ENCODE measurements at regions not wholly inside any gene's neighbourhood (a gene's known extent, or its start where the extent isn't known, plus 50 kb on each side); places are given as distances from the start of the nearest gene placed in this dataset.
A peak's percentile ranks its signal among the peaks of the same experiment; 100 is the strongest.

DNA sequence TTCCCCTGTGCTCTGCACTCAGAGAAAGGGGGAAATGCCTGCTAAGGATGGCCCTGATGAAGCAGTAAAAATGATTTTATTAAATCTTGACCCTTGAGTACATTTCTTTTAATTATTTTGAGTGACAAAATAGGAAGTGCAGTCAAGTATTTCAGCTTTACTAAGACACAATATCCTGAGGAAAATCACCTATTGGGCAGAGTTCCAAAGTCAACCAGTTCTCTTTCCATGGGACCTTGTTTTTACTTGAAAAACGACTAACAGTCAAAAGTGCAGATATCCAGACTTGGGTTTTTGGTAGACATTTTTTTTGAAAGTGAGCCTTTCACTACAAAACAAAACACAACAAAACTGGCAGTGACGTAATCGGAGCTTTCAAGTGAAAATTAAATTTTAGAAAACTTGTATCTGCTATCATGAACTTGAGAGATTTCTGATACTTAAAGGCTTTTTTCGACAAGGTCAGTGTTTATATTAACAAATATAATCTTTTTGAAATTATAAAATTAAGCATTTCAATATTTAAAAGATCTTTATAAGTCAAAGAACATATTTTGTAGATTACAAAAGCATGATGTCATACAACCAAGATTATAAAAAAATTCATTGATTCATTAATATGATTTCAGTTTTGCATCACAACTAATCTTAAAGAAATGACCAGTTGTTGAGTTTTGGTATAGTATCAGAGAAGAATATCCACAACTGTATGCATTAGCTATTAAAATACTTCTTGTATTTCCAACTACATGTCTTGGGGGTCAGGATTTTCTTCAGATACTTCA is 513.8 kb upstream of the AKR1E2 start:
- no peaks in the 10 kb centered on the region for H3K36me3 ChIP-seq (ENCODE audit: control insufficient read depth, insufficient read depth, low read length)
- no peaks in the 10 kb centered on the region for H3K9me3 ChIP-seq (ENCODE audit: control insufficient read depth, insufficient read depth, low read length)
- H3K4me3 ChIP-seq (ENCODE audit: low read depth, low read length) = no peak overlapping the region
- H3K27me3 ChIP-seq (ENCODE audit: control insufficient read depth, insufficient read depth, low read length) = no peaks in the 10 kb centered on the region
- no peak for DNase-seq (ENCODE audit: low read depth in 4 of 6, low spot score in 6 of 6)
- no CpG with 5 or more reads among the region's 4 CpGs for whole genome bisulfite sequencing (ENCODE audit: insufficient coverage)
- no peak overlapping the region for H3K27ac ChIP-seq (ENCODE audit: low read depth, low read length)
- H3K4me1 ChIP-seq (ENCODE audit: control insufficient read depth, insufficient read depth, low read length) = peaks cover 3% of the 10 kb centered on the region

DNA sequence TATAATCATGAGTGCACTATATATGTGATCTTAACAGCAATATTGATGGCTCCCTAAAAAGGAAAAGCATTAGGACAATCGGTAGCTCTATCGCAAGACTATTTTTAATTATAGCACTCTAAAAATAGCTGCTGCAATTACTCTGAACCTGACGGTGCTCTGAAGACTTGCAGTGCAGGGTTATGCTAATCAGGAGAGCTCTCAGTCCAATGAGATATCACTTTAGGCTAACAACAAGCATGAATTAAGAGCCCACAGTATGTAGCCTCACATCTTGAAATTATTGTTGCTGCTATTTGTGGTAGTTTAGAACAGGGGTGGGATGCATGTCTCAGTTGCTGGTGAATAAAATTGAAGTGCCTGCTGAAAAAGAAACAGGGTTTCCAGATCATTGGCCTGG is 515.8 kb upstream of the AKR1E2 start:
- peak in 2 of 6 donors; percentile 28 to 82 for DNase-seq (ENCODE audit: low read depth in 4 of 6, low spot score in 6 of 6)
- no peaks in the 10 kb centered on the region for H3K36me3 ChIP-seq (ENCODE audit: control insufficient read depth, insufficient read depth, low read length)
- no peak overlapping the region for H3K27ac ChIP-seq (ENCODE audit: low read depth, low read length)
- no peaks in the 10 kb centered on the region for H3K9me3 ChIP-seq (ENCODE audit: control insufficient read depth, insufficient read depth, low read length)
- H3K27me3 ChIP-seq (ENCODE audit: control insufficient read depth, insufficient read depth, low read length) = no peaks in the 10 kb centered on the region
- WGBS (ENCODE audit: insufficient coverage) = 40% methylated on average over 1 of the region's 3 CpGs
- no peak overlapping the region for H3K4me3 ChIP-seq (ENCODE audit: low read depth, low read length)
- H3K4me1 ChIP-seq (ENCODE audit: control insufficient read depth, insufficient read depth, low read length) = no peaks in the 10 kb centered on the region

GRCh38 chr10:4307910-4308309 is 518.1 kb upstream of the AKR1E2 start:
- Histone ChIP-seq H3K27me3 (ENCODE audit: control insufficient read depth, insufficient read depth, low read length) (no peaks in the 10 kb centered on the region), H3K27ac (ENCODE audit: low read depth, low read length) (no peak overlapping the region), H3K4me1 (ENCODE audit: control insufficient read depth, insufficient read depth, low read length) (no peaks in the 10 kb centered on the region), H3K36me3 (ENCODE audit: control insufficient read depth, insufficient read depth, low read length) (no peaks in the 10 kb centered on the region), H3K4me3 (ENCODE audit: low read depth, low read length) (no peak overlapping the region), H3K9me3 (ENCODE audit: control insufficient read depth, insufficient read depth, low read length) (no peaks in the 10 kb centered on the region)
- 0% methylated on average over 1 of the region's 1 CpG for WGBS (ENCODE audit: insufficient coverage)
- peak in 1 of 6 donors; percentile 77 for DNase-seq (ENCODE audit: low read depth in 4 of 6, low spot score in 6 of 6)

- no peaks in the 10 kb centered on the region for H3K36me3 ChIP-seq (ENCODE audit: control insufficient read depth, insufficient read depth, low read length)
- 100% methylated on average over 2 of the region's 3 CpGs for WGBS (ENCODE audit: insufficient coverage)
- no peaks in the 10 kb centered on the region for H3K4me1 ChIP-seq (ENCODE audit: control insufficient read depth, insufficient read depth, low read length)
- no peaks in the 10 kb centered on the region for H3K27me3 ChIP-seq (ENCODE audit: control insufficient read depth, insufficient read depth, low read length)
- H3K27ac ChIP-seq (ENCODE audit: low read depth, low read length) = no peak overlapping the region
- no peak overlapping the region for H3K4me3 ChIP-seq (ENCODE audit: low read depth, low read length)
- no peaks in the 10 kb centered on the region for H3K9me3 ChIP-seq (ENCODE audit: control insufficient read depth, insufficient read depth, low read length)
- no peak for DNase-seq (ENCODE audit: low read depth in 4 of 6, low spot score in 6 of 6)
Observed at GRCh38 chr10:4306871-4307270, 519.1 kb upstream of the AKR1E2 start.

DNA sequence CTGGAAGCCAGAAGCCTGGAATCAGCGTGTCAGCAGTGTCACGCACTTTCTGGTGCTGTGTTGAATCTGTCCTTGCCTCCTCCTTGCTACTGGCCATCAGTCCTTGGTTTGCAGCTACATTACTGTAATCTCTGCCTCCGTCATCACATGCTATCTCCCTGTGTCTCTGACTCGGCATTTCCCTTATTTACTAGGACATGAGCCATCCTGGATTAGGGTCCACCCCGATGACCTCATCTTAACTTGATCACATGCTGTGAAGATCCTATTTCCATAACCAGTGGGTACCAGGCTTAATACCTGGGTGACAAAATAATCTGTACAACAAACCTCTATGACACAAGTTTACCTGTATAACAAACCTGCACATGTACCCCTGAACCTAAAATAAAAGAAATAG is 518.0 kb upstream of the KLF6 start:
- no peak for DNase-seq (ENCODE audit: low read depth in 4 of 6, low spot score in 6 of 6)
- Histone ChIP-seq H3K9me3 (ENCODE audit: control insufficient read depth, insufficient read depth, low read length) (no peaks in the 10 kb centered on the region), H3K27ac (ENCODE audit: low read depth, low read length) (no peak overlapping the region), H3K4me1 (ENCODE audit: control insufficient read depth, insufficient read depth, low read length) (no peaks in the 10 kb centered on the region), H3K4me3 (ENCODE audit: low read depth, low read length) (no peak overlapping the region), H3K36me3 (ENCODE audit: control insufficient read depth, insufficient read depth, low read length) (no peaks in the 10 kb centered on the region), H3K27me3 (ENCODE audit: control insufficient read depth, insufficient read depth, low read length) (no peaks in the 10 kb centered on the region)
- WGBS (ENCODE audit: insufficient coverage) = 79% methylated on average over 5 of the region's 5 CpGs

GRCh38 chr10:4301291-4302045 is 516.5 kb upstream of the KLF6 start:
- WGBS (ENCODE audit: insufficient coverage) = no CpG with 5 or more reads among the region's 6 CpGs
- peak in 1 of 6 donors; percentile 40 for DNase-seq (ENCODE audit: low read depth in 4 of 6, low spot score in 6 of 6)
- H3K27ac ChIP-seq (ENCODE audit: low read depth, low read length) = no peak overlapping the region

GRCh38 chr10:4296161-4296560 is 511.2 kb upstream of the KLF6 start:
- H3K4me1 ChIP-seq (ENCODE audit: control insufficient read depth, insufficient read depth, low read length) = no peaks in the 10 kb centered on the region

More at GRCh38 chr10:4301291-4302045, 516.5 kb upstream of the KLF6 start:
- Histone ChIP-seq H3K4me1 (ENCODE audit: control insufficient read depth, insufficient read depth, low read length) (no peaks in the 10 kb centered on the region), H3K36me3 (ENCODE audit: control insufficient read depth, insufficient read depth, low read length) (no peaks in the 10 kb centered on the region), H3K4me3 (ENCODE audit: low read depth, low read length) (no peak overlapping the region), H3K27me3 (ENCODE audit: control insufficient read depth, insufficient read depth, low read length) (no peaks in the 10 kb centered on the region), H3K9me3 (ENCODE audit: control insufficient read depth, insufficient read depth, low read length) (no peaks in the 10 kb centered on the region)

DNA sequence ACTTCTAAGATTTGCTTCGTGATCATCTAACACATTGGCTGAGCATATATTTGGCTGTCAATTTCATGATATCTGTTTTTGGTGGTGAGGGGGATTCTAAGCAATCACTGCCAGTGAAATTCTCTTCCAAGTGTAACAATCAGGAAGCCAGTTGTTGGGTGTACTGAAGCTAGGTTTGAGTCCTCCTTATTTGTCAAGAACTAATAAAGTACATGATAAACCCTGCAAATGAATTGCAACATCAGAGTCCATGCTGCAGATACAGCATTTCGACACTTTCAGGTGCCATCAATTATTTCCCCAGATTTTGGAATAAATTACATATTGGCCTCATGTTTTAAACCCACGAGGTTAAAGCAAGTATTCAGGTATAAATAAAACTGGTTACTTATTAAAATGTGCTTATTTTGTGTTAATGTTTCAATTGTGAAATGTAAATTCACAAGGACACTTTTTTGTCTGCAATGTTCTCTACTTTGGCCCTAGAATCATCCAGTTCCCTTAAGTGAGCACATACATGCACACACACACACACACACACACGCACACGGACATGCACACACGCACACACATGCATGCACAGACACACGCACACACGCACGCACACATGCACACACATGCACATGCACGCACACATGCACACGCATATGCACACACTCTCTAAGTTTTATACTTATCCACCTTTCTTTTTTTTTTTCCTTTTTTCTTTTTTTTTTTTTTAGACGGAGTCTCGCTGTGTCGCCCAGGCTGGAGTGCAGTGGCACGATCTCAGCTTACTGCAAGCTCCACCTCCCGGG is 510.2 kb upstream of the KLF6 start:
- Histone ChIP-seq H3K4me3 (ENCODE audit: low read depth, low read length) (no peak overlapping the region), H3K4me1 (ENCODE audit: control insufficient read depth, insufficient read depth, low read length) (no peaks in the 10 kb centered on the region), H3K36me3 (ENCODE audit: control insufficient read depth, insufficient read depth, low read length) (no peaks in the 10 kb centered on the region), H3K27ac (ENCODE audit: low read depth, low read length) (no peak overlapping the region), H3K27me3 (ENCODE audit: control insufficient read depth, insufficient read depth, low read length) (no peaks in the 10 kb centered on the region), H3K9me3 (ENCODE audit: control insufficient read depth, insufficient read depth, low read length) (no peaks in the 10 kb centered on the region)
- 94% methylated on average over 4 of the region's 16 CpGs for WGBS (ENCODE audit: insufficient coverage)
- DNase-seq (ENCODE audit: low read depth in 4 of 6, low spot score in 6 of 6) = peak in 1 of 6 donors; percentile 49

More at GRCh38 chr10:4296161-4296560, 511.2 kb upstream of the KLF6 start:
- Histone ChIP-seq H3K27ac (ENCODE audit: low read depth, low read length) (no peak overlapping the region), H3K9me3 (ENCODE audit: control insufficient read depth, insufficient read depth, low read length) (no peaks in the 10 kb centered on the region), H3K4me3 (ENCODE audit: low read depth, low read length) (no peak overlapping the region), H3K36me3 (ENCODE audit: control insufficient read depth, insufficient read depth, low read length) (no peaks in the 10 kb centered on the region), H3K27me3 (ENCODE audit: control insufficient read depth, insufficient read depth, low read length) (no peaks in the 10 kb centered on the region)
- peak in 3 of 6 donors; percentile 20 to 90 (median 67) for DNase-seq (ENCODE audit: low read depth in 4 of 6, low spot score in 6 of 6)
- WGBS (ENCODE audit: insufficient coverage) = 44% methylated on average over 5 of the region's 5 CpGs

GRCh38 chr10:4294271-4294670 is 509.3 kb upstream of the KLF6 start:
- no peak for DNase-seq (ENCODE audit: low read depth in 4 of 6, low spot score in 6 of 6)
- no peak overlapping the region for H3K27ac ChIP-seq (ENCODE audit: low read depth, low read length)
- H3K27me3 ChIP-seq (ENCODE audit: control insufficient read depth, insufficient read depth, low read length) = no peaks in the 10 kb centered on the region
- H3K36me3 ChIP-seq (ENCODE audit: control insufficient read depth, insufficient read depth, low read length) = no peaks in the 10 kb centered on the region
- H3K4me3 ChIP-seq (ENCODE audit: low read depth, low read length) = no peak overlapping the region
- no peaks in the 10 kb centered on the region for H3K4me1 ChIP-seq (ENCODE audit: control insufficient read depth, insufficient read depth, low read length)
- WGBS (ENCODE audit: insufficient coverage) = 93% methylated on average over 2 of the region's 5 CpGs
- H3K9me3 ChIP-seq (ENCODE audit: control insufficient read depth, insufficient read depth, low read length) = no peaks in the 10 kb centered on the region
